NAMALWA (cell line): ENCODE measurements at regions not wholly inside any gene's neighbourhood (a gene's known extent, or its start where the extent isn't known, plus 50 kb on each side); places are given as distances from the start of the nearest gene placed in this dataset.
A peak's percentile ranks its signal among the peaks of the same experiment; 100 is the strongest.

Source experiments
- DNase-seq: peaks from one replicate; pipeline ENCODE4 v3.0.0-alpha.2; 2015; ENCODE audit warnings: low spot score

DNA sequence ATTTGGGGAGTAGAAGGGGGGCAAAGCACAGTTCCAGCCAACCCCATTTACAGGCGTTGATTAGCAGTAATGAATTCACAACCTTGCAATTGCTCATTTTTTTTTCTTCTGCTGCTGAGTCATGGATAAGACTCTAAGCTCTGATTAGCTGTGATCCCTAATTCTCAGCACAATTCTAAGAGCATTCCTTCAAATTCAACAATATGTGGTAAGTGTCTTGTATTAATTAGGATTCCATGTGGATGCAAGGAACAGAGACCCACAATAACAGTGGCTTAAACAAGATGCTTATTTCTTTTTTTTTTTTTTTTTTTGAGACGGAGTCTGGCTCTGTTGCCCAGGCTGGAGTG, 133.4 kb downstream of the PALM2AKAP2 start:
- no peak for DNase-seq

- DNase-seq = peak; percentile 74
Observed at GRCh38 chr9:109914280-109915027, 134.5 kb downstream of the PALM2AKAP2 start.

DNA sequence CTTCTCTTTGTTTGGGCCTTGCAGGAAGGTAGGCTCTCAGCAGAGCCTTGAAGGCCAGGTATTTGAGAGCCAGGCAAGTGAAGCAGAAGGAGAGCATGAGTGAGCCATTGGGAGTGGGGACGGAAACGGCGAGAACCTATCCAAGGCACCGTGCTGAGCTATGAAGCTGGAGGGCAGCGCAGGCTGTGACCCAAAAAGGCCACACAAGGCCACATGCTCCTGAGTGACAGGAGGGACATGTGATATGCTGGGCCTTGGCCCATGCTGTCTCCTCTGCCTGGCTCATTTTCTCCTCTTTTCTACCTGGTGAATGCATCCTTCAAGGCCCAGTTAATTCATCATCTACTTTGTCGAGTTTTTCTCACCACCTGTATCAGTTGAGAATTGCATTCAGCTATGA, 136.3 kb downstream of the PALM2AKAP2 start:
- no peak for DNase-seq

- peak; percentile 75 for DNase-seq
Observed at GRCh38 chr9:109918339-109919163, 138.6 kb downstream of the PALM2AKAP2 start.

GRCh38 chr9:109919736-109920408, 139.9 kb downstream of the PALM2AKAP2 start:
- no peak for DNase-seq

DNA sequence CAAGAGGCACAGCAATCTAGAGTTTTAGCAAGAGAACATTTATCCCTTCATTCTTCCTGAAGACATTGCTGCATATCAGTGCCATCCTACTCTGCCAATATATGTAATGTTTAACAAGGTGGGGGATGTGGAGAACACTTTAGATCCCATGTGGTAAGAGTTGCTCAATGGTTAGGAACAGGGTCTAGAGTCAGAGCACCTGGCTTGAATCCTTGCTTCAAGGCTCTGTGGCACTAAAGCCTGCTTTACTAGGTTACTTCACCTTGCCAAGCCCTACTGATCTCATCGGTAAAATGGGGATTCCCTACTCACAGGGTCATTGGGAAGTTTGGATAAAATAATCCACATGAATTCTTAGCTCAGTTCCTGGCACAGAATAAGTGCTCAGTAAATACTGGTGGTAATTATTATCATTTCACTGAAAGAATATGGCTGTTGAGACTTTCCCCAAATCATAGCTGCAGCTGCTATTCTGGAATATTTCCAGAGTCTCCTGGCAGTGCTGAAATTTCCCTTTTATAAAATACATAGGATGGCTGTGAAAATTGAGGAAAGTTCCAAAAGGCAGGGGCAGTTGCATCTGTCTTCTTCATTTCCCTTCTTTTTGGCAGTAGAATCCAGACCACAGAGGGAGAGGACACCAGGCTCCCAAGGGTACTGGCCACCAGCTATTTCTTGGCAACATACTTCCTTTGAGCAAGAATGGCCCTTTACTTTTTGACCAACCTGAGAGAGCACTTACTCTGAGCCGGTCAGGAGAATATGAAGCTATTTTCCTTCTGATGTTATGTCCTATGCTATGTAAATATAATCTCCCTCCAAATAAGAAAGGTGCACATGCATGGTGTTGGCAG, 142.8 kb downstream of the PALM2AKAP2 start:
- no peak for DNase-seq

DNA sequence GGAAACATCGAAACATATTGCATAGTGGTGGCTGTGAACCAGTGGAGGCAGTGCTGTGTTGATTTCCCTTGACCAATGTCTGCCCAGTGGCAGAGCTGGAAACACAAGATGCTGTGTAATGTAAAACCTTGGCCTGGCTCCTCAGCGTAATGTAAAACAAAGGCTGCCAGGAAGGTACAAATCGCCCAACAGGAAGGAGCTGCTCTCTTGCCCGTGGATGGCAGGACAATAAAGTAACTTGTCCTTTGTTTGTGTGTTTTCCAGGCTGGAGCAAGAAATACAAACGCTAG, 143.4 kb downstream of the PALM2AKAP2 start:
- DNase-seq = no peak

- no peak for DNase-seq
Observed at GRCh38 chr9:109923806-109924205, 143.8 kb downstream of the PALM2AKAP2 start.

- DNase-seq = no peak
Observed at GRCh38 chr9:109925799-109926198, 145.8 kb downstream of the PALM2AKAP2 start.

DNA sequence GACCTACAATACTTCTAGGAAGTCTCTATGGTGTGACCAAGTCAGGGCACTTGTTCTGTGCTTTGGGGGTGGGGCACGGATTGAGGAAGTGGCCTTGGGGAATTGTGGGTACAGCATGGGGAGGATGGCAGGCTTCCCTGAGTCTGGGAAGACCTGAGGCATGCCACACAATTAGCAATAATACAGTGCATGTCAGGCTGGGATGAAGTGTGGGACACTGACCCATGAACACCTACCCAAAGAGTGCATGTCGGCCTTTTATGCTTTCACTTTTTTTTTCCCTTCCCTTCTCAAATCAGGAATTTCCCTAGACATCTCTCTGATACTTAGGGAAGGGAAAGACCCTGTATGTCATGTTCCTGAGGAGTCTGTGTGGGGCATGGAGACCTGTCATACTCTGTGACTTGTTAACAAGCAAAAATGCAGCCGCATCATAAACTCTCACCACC, 146.4 kb downstream of the PALM2AKAP2 start:
- DNase-seq = no peak

GRCh38 chr9:109931623-109932022, 151.6 kb downstream of the PALM2AKAP2 start:
- no peak for DNase-seq

GRCh38 chr9:109934136-109934856, 154.3 kb downstream of the PALM2AKAP2 start:
- DNase-seq = no peak

DNA sequence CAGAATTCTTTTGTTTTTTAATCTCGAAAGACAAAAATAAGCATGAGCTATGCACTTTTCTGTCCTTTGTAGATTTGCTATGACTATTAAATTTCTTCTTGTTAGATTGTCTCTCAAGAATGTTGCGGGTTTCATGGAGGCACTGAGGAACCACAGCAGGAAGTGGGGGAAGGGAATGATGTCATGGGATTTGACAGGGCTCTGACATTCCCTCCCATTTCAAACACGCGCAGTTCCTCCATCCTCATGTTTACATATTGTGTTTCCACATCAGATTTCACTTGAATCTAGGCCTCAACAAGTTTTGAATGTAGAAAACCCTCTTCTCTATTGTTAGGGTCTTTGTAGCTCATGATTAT, 154.8 kb downstream of the PALM2AKAP2 start:
- DNase-seq = no peak

DNA sequence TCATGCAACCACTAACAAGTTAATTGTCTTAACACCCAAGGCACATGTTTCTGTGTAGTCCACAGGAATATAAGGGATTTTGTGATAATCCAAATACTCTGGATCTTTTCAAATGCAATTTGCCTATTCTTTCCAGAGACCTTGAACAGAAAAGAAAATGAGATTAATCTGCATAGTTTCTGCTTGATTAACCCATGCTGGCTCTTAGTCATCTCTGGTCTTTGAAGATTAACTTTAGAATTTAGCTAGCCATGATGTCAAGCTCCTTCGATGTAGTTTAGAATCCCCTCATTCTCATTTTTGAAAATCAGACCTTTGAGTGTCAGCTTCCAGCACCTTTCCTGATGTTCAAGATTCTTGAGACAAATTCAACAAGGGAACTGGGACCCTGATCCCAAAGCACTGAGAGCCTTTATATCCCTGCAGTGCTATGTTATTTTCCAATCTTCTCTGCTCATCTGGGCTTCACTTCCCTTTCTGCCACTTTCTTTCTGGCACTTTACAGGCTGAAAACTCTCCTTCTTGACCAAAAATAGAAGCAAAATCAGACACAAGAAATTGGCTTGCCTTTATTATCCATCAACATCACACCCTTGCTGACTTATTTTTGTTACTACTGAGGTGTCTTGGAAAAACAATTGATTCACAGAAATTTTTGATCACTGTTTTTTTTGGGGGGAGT, 155.5 kb downstream of the PALM2AKAP2 start:
- DNase-seq = no peak

- DNase-seq = no peak
Observed at GRCh38 chr9:109937861-109938453, 158.0 kb downstream of the PALM2AKAP2 start.

- DNase-seq = no peak
Observed at GRCh38 chr9:109939698-109940342, 159.8 kb downstream of the PALM2AKAP2 start.

DNA sequence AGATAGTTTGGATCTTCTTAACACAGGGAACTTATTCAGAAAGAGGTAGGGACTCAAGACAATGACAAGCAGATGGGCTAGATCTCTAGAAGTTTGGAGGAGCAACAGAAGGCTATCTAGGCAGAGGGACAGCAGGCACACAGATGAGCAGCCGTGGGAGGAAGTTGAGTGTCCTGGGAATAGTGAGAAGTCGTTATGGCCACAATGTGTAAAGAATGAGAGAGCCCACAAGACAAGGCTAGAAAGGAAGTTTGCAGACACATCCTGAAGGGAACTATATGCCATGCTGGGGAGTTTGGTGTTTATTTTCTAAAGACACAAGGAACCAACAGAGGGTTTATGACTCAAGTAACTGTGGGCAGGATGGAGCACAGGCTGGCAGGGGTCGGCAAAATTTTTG, 160.6 kb downstream of the PALM2AKAP2 start:
- no peak for DNase-seq

DNA sequence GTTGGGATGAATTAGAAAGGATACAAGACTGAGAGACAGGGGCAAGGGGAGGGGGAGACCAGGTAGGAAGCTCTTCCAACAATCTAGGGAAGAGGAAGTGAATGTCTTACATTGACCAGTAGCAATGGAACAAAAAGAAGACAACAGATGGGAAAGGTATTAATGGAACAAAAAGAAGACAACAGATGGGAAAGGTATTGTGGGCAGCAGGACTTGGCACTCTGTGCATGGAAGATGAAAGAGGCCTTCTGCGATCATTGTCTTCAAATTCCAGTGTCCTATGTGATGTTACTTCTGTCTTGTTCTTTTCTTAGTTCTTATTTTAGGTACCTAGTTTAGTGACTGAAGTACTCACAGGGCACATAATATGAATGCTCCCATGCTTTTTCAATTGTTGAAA, 161.8 kb downstream of the PALM2AKAP2 start:
- DNase-seq = no peak

GRCh38 chr9:109945573-109945972, 165.6 kb downstream of the PALM2AKAP2 start:
- no peak for DNase-seq

DNA sequence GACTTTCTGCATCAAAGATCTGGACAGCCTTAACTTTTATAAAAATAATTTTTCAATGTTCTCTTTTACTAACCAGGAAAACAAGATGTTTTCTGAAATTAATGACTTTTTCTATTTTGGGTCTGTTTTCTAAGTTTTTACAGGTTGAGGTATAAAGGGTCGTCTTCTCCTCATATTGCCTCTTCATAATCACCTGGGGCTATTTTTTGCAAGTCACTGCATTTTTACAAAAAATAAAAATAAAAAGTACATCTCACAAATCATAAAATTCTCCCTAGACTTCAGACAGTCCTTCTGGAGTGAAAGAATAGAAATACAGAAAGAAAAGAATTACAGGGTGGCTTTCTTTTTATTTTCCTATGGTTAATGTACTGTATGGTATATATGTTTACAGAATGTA, 168.5 kb downstream of the PALM2AKAP2 start:
- no peak for DNase-seq
